ENCODE measurements at regions not wholly inside any gene's neighbourhood (a gene's known extent, or its start where the extent isn't known, plus 50 kb on each side); places are given as distances from the start of the nearest gene placed in this dataset.

GRCh38 chrX:96112689-96113088 lies 572.0 kb upstream of the DIAPH2 start:
- TF ChIP-seq SIN3A (IDR thresholded peaks at IDR 0.05; ENCODE audit: borderline replicate concordance, insufficient read depth, low read length) (no peak), REST (IDR thresholded peaks at IDR 0.05; ENCODE audit: insufficient read depth in 1 of 2, low read depth in 2 of 2, low read length in 2 of 2) (no peak), POLR2AphosphoS5 (IDR thresholded peaks at IDR 0.05; ENCODE audit: low read depth, low read length) (no peak), TAF1 (IDR thresholded peaks at IDR 0.05; ENCODE audit: borderline replicate concordance, insufficient read depth, low read length) (no peak)

GRCh38 chrX:96126182-96126581 lies 558.5 kb upstream of the DIAPH2 start:
- TF ChIP-seq TAF1 (IDR thresholded peaks at IDR 0.05; ENCODE audit: borderline replicate concordance, insufficient read depth, low read length) (no peak), REST (IDR thresholded peaks at IDR 0.05; ENCODE audit: insufficient read depth in 1 of 2, low read depth in 2 of 2, low read length in 2 of 2) (no peak), FOXP2 (optimal IDR thresholded peaks at IDR 0.05; ENCODE audit: borderline replicate concordance, extremely low read depth, extremely low read length, insufficient read depth) (no peak)

GRCh38 chrX:96140796-96141195 lies 543.8 kb upstream of the DIAPH2 start:
- TF ChIP-seq SIN3A (IDR thresholded peaks at IDR 0.05; ENCODE audit: borderline replicate concordance, insufficient read depth, low read length), result no peak
- TF ChIP-seq REST (IDR thresholded peaks at IDR 0.05; ENCODE audit: insufficient read depth in 1 of 2, low read depth in 2 of 2, low read length in 2 of 2), result no peak
- no peak for TF ChIP-seq TAF1 (IDR thresholded peaks at IDR 0.05; ENCODE audit: borderline replicate concordance, insufficient read depth, low read length)
- no peak for TF ChIP-seq POLR2AphosphoS5 (IDR thresholded peaks at IDR 0.05; ENCODE audit: low read depth, low read length)
- no peak for TF ChIP-seq FOXP2 (optimal IDR thresholded peaks at IDR 0.05; ENCODE audit: borderline replicate concordance, extremely low read depth, extremely low read length, insufficient read depth)

GRCh38 chrX:96147681-96148080 lies 537.0 kb upstream of the DIAPH2 start:
- TF ChIP-seq SIN3A (IDR thresholded peaks at IDR 0.05; ENCODE audit: borderline replicate concordance, insufficient read depth, low read length) (no peak), POLR2AphosphoS5 (IDR thresholded peaks at IDR 0.05; ENCODE audit: low read depth, low read length) (no peak), REST (IDR thresholded peaks at IDR 0.05; ENCODE audit: insufficient read depth in 1 of 2, low read depth in 2 of 2, low read length in 2 of 2) (no peak), FOXP2 (optimal IDR thresholded peaks at IDR 0.05; ENCODE audit: borderline replicate concordance, extremely low read depth, extremely low read length, insufficient read depth) (no peak), TAF1 (IDR thresholded peaks at IDR 0.05; ENCODE audit: borderline replicate concordance, insufficient read depth, low read length) (no peak)

- TF ChIP-seq TAF1 (IDR thresholded peaks at IDR 0.05; ENCODE audit: borderline replicate concordance, insufficient read depth, low read length) (no peak), SIN3A (IDR thresholded peaks at IDR 0.05; ENCODE audit: borderline replicate concordance, insufficient read depth, low read length) (no peak), POLR2AphosphoS5 (IDR thresholded peaks at IDR 0.05; ENCODE audit: low read depth, low read length) (no peak), REST (IDR thresholded peaks at IDR 0.05; ENCODE audit: insufficient read depth in 1 of 2, low read depth in 2 of 2, low read length in 2 of 2) (no peak), FOXP2 (optimal IDR thresholded peaks at IDR 0.05; ENCODE audit: borderline replicate concordance, extremely low read depth, extremely low read length, insufficient read depth) (no peak)
Measured at GRCh38 chrX:96170626-96171025, 514.0 kb upstream of the DIAPH2 start.
